Nephron progenitor cell (in vitro differentiated cells): ENCODE measurements at regions not wholly inside any gene's neighbourhood (a gene's known extent, or its start where the extent isn't known, plus 50 kb on each side); places are given as distances from the start of the nearest gene placed in this dataset.
A peak's percentile ranks its signal among the peaks of the same experiment; 100 is the strongest.

ENCODE experiments used
- DNase-seq: peaks from one replicate; pipeline ENCODE4 v3.0.0; 2021
- H3K27ac Mint-ChIP-seq: 2 replicates; pipeline ENCODE4 v1.8.0; 2021; ENCODE audit warnings: mild to moderate bottlenecking, moderate library complexity, mixed read lengths
- H3K27me3 Mint-ChIP-seq: 2 replicates; pipeline ENCODE4 v1.8.0; 2021; ENCODE audit warnings: mild to moderate bottlenecking, low read depth, mixed read lengths; ENCODE audit not compliant: poor library complexity
- H3K36me3 Mint-ChIP-seq: 2 replicates; pipeline ENCODE4 v1.8.0; 2021; ENCODE audit warnings: low read depth, mixed read lengths
- H3K4me1 Mint-ChIP-seq: 2 replicates; pipeline ENCODE4 v1.8.0; 2021; ENCODE audit warnings: mixed read lengths
- H3K4me3 Mint-ChIP-seq: 2 replicates; pipeline ENCODE4 v1.8.0; 2021; ENCODE audit warnings: mild to moderate bottlenecking, moderate library complexity, mixed read lengths
- H3K9me3 Mint-ChIP-seq: 2 replicates; pipeline ENCODE4 v1.8.0; 2021; ENCODE audit warnings: mild to moderate bottlenecking, moderate library complexity, mixed read lengths
- TF ChIP-seq, protein P1 (sequence below): fragments of 200-600 bp; sonication (generic); IDR thresholded peaks from 2 replicates; pipeline ENCODE4 v1.5.0; 2021; ENCODE audit warnings: antibody characterized with exemption

DNA sequence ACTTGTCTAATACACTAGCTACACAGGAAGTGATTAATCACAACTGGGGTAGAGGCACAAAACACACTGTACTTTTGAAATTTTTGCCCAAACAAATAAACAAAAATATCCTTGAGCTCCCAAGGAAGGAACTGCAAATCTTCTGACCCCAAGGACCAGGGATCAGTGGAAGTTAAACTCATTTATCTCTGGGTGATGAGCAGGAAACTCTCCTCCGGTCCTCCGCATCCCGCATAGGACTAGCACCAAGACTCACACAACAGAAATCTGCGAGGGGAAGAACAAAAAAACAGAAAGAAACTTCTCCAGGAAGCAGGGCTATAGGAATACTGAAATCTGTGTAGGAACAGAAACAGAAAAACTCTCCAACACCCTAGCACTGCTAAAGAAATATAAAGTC lies 650.3 kb downstream of the DCDC2C start:
- Mint-ChIP-seq H3K36me3 (no peaks in the 10 kb centered on the region), H3K4me1 (peaks cover 6% of the 10 kb centered on the region), H3K27me3 (no peaks in the 10 kb centered on the region), H3K9me3 (no peaks in the 10 kb centered on the region), H3K4me3 (no peak overlapping the region), H3K27ac (no peak overlapping the region)
- TF ChIP-seq, protein P1, sequence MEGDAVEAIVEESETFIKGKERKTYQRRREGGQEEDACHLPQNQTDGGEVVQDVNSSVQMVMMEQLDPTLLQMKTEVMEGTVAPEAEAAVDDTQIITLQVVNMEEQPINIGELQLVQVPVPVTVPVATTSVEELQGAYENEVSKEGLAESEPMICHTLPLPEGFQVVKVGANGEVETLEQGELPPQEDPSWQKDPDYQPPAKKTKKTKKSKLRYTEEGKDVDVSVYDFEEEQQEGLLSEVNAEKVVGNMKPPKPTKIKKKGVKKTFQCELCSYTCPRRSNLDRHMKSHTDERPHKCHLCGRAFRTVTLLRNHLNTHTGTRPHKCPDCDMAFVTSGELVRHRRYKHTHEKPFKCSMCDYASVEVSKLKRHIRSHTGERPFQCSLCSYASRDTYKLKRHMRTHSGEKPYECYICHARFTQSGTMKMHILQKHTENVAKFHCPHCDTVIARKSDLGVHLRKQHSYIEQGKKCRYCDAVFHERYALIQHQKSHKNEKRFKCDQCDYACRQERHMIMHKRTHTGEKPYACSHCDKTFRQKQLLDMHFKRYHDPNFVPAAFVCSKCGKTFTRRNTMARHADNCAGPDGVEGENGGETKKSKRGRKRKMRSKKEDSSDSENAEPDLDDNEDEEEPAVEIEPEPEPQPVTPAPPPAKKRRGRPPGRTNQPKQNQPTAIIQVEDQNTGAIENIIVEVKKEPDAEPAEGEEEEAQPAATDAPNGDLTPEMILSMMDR = no peak
- DNase-seq = no peak

DNA sequence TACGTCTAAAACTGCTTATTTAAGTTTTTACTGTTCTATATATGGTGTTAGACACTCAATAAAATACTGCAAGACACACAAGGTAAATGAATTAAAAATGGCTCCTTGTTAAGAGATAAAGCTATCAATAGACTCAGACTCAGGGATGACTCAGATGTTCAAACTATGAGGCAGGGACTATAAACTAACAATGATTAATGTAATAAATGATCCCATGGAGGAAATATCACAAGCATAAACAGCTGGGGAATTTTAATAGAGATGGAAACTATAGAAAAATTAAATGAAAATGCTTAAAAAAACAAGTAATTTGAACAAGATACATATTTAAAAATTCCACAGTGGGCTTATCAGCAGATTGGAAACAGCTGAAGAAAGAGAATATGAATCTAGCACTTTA lies 650.8 kb downstream of the DCDC2C start:
- Mint-ChIP-seq H3K36me3 (no peaks in the 10 kb centered on the region), H3K9me3 (no peaks in the 10 kb centered on the region), H3K4me3 (no peak overlapping the region), H3K27ac (no peak overlapping the region), H3K27me3 (no peaks in the 10 kb centered on the region), H3K4me1 (peaks cover 6% of the 10 kb centered on the region)
- TF ChIP-seq, protein P1 = no peak
- no peak for DNase-seq

DNA sequence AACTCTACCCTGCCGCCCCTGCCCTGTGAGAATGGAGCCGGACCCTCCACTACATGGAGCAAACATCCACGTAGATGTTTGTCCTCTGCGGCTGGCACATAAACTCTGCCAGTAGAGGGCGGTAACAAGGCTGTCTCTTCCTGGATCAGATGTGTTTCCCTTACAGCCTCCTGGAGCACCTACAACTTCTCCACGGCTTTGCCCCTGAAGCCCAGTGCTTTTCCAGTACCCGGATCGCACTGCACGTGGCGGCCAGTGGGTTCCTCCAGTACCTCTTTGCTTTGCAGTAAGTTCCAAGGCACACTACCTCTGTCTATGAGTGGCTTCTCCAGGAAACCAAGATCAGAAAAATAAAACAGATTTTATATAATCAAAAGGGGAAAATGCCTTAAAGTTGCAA lies 651.3 kb downstream of the DCDC2C start:
- no peak overlapping the region for H3K27ac Mint-ChIP-seq
- peak; percentile 35 for DNase-seq
- no peak overlapping the region for H3K4me3 Mint-ChIP-seq

DNA sequence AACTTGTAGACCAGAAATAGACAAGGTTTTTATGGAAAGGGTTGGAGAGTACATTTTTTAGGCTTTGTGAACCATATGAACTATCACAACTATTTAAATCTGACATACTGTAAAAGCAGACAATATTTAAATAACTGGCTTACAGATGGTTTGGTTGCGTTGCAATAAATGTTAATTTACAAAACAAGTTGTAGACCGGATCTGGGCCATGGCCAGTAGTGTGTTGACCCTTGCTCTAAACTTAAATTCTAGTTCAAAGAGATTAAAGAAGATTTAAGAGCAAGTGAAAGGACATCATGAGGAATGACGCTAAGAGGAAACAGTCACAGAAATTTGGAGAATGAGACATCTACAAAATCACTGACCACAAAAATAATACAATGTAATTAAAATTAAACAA lies 652.7 kb downstream of the DCDC2C start:
- Mint-ChIP-seq H3K36me3 (no peaks in the 10 kb centered on the region), H3K9me3 (no peaks in the 10 kb centered on the region), H3K27ac (no peak overlapping the region), H3K27me3 (no peaks in the 10 kb centered on the region), H3K4me1 (peaks cover 6% of the 10 kb centered on the region), H3K4me3 (no peak overlapping the region)
- TF ChIP-seq, protein P1 = no peak
- DNase-seq = no peak

More for the DNA sequence above, 651.3 kb downstream of the DCDC2C start:
- Mint-ChIP-seq H3K9me3 (no peaks in the 10 kb centered on the region), H3K36me3 (no peaks in the 10 kb centered on the region), H3K4me1 (peaks cover 6% of the 10 kb centered on the region), H3K27me3 (no peaks in the 10 kb centered on the region)
- TF ChIP-seq, protein P1 = peak; percentile 44

DNA sequence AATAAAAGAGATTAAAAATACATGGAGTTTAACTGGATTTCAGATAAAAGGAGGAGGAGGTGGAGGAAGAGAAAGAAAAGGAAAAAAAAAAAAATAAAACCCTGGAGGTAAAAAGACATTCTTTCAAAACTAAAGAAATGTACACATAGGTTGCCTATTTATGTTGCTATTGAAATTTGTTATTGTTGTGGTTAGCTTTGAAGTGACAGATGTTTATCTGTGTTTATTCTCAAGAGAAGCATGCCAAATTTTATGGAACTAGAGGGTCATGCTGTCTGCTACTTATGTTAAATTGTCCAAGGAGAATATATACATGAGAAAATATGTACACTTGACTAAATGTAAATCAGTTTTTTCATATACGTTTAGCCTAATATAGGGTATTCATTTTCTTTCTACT lies 653.2 kb downstream of the DCDC2C start:
- TF ChIP-seq, protein P1 = no peak
- Mint-ChIP-seq H3K4me3 (no peak overlapping the region), H3K27ac (no peak overlapping the region), H3K4me1 (peaks cover 6% of the 10 kb centered on the region), H3K27me3 (no peaks in the 10 kb centered on the region), H3K9me3 (no peaks in the 10 kb centered on the region), H3K36me3 (no peaks in the 10 kb centered on the region)
- DNase-seq = no peak

DNA sequence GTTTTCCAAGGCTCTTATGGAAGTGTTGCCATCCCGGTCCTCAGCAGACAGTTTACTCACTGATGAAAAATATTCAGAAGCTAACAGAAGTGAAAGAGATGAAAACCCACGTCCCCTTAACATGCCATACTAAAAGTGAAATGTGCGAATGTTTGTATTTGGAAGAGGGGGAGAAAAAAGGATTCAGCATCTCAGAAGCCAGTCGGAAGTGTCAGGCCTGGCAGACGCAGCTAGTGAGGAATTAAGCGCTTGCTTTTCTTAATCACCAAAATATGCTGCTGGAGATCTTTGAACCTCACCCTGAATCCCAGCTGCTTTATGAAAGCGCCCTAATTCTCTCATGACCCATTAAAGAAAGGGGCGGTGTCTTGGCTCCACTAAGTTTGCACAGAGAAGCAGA lies 653.7 kb downstream of the DCDC2C start:
- no peak overlapping the region for H3K27ac Mint-ChIP-seq
- no peaks in the 10 kb centered on the region for H3K27me3 Mint-ChIP-seq
- peaks cover 6% of the 10 kb centered on the region for H3K4me1 Mint-ChIP-seq
- H3K9me3 Mint-ChIP-seq = no peaks in the 10 kb centered on the region
- TF ChIP-seq, protein P1 = no peak
- no peak overlapping the region for H3K4me3 Mint-ChIP-seq
- DNase-seq = no peak
- no peaks in the 10 kb centered on the region for H3K36me3 Mint-ChIP-seq
